H1 (cell line): ENCODE measurements at regions not wholly inside any gene's neighbourhood (a gene's known extent, or its start where the extent isn't known, plus 50 kb on each side); places are given as distances from the start of the nearest gene placed in this dataset.

Experiments
- CTCF ChIA-PET: fragments of 300-600 bp; sonication (Branson Sonifier 250); formaldehyde crosslinking; loops from one replicate; lab custom pipeline; 2021; ENCODE audit not compliant: partially characterized antibody; lab: Charles Lee
- POLR2A ChIA-PET: fragments of 300-600 bp; sonication (Branson Sonifier 250); formaldehyde crosslinking; loops from one replicate; lab custom pipeline; 2021; ENCODE audit warnings: inconsistent platforms; ENCODE audit not compliant: partially characterized antibody; lab: Charles Lee
- DNase-seq, 2 experiments: peaks; one replicate each; pipeline versions ENCODE4 v3.0.0 to v3.0.0-alpha.2; 2010 to 2022; ENCODE audit warnings: low spot score in 2 of 2, low read depth in 1 of 2, mixed read lengths in 1 of 2
- FAIRE-seq: peaks from 2 replicates; lab custom pipeline; 2011; peaks lifted over from hg19 to GRCh38; lab: Jason Lieb, UNC
- H2AFZ ChIP-seq: 2 replicates; pipeline ENCODE4 v1.8.1; 2012; ENCODE audit warnings: low read length, inconsistent platforms
- H2AK5ac ChIP-seq: 2 replicates; pipeline ENCODE4 v1.6.1; 2013; ENCODE audit warnings: low read depth, low read length
- H2BK120ac ChIP-seq: replicated peaks from 2 replicates; pipeline ENCODE3; 2013; ENCODE audit warnings: low read depth, low read length, inconsistent platforms
- H2BK12ac ChIP-seq: 2 replicates; pipeline ENCODE4 v1.6.1; 2013; ENCODE audit warnings: low read depth, low read length
- H2BK15ac ChIP-seq: 2 replicates; pipeline ENCODE4 v1.6.1; 2013; ENCODE audit warnings: low read length
- H2BK20ac ChIP-seq: 2 replicates; pipeline ENCODE4 v1.6.1; 2013; ENCODE audit warnings: low read length
- H2BK5ac ChIP-seq: 2 replicates; pipeline ENCODE4 v1.6.1; 2013; ENCODE audit warnings: low read depth, low read length
- H3K14ac ChIP-seq: 2 replicates; pipeline ENCODE4 v1.6.1; 2013; ENCODE audit warnings: inconsistent platforms; ENCODE audit not compliant: insufficient read length
- H3K18ac ChIP-seq: 2 replicates; pipeline ENCODE4 v1.6.1; 2013; ENCODE audit warnings: low read length; ENCODE audit errors: extremely low read depth
- H3K23ac ChIP-seq: 2 replicates; pipeline ENCODE4 v1.6.1; 2013; ENCODE audit warnings: inconsistent platforms; ENCODE audit not compliant: insufficient read length
- H3K23me2 ChIP-seq: 2 replicates; pipeline ENCODE4 v1.6.1; 2013; ENCODE audit warnings: low read depth, low read length
- H3K27ac ChIP-seq: 2 replicates; pipeline ENCODE4 v1.6.1; 2011; ENCODE audit warnings: low read depth, low read length, inconsistent platforms
- H3K27me3 ChIP-seq, 4 experiments: replicated peaks in 1 of 4; 1 replicate in 1 of 4; 2 replicates in 3 of 4; pipeline versions ENCODE4 v1.6.1 to v1.8.1; 2011 to 2013; ENCODE audit warnings: low read length in 3 of 4, mild to moderate bottlenecking in 3 of 4, inconsistent platforms in 2 of 4, mixed read lengths in 2 of 4, moderate library complexity in 1 of 4; ENCODE audit not compliant: control insufficient read depth in 3 of 4, insufficient read depth in 3 of 4; ENCODE audit errors: extremely low read depth in 1 of 4
- H3K36me3 ChIP-seq, 4 experiments: 2 replicates each; pipeline versions ENCODE4 v1.6.1 to v1.8.1; 2011 to 2013; ENCODE audit warnings: mild to moderate bottlenecking in 4 of 4, low read length in 3 of 4, moderate library complexity in 2 of 4, control low read depth in 1 of 4, inconsistent platforms in 1 of 4; ENCODE audit not compliant: insufficient read depth in 4 of 4, control insufficient read depth in 2 of 4
- H3K4ac ChIP-seq: replicated peaks from 2 replicates; pipeline ENCODE3; 2013; ENCODE audit warnings: low read length, low read depth, mixed read lengths, inconsistent platforms; ENCODE audit not compliant: insufficient read length
- H3K4me1 ChIP-seq, 4 experiments: replicated peaks in 1 of 4; 1 replicate in 1 of 4; 2 replicates in 3 of 4; pipeline versions ENCODE4 v1.6.1 to v1.8.1; 2011 to 2013; ENCODE audit warnings: low read length in 3 of 4, inconsistent platforms in 2 of 4, mixed read lengths in 1 of 4; ENCODE audit not compliant: insufficient read depth in 4 of 4, control insufficient read depth in 3 of 4
- H3K4me2 ChIP-seq, 2 experiments: 2 replicates each; pipeline versions ENCODE4 v1.6.1 to v1.8.1; 2011 to 2013; ENCODE audit warnings: low read depth in 2 of 2, low read length in 2 of 2, control low read depth in 1 of 2, inconsistent platforms in 1 of 2, mild to moderate bottlenecking in 1 of 2; ENCODE audit not compliant: insufficient read depth in 1 of 2
- H3K4me3 ChIP-seq, 4 experiments: fragments of 200-600, 300-600 bp in 1 of 4; sonication (generic), shearing (Covaris generic), sonication (Bioruptor Twin) in 1 of 4; 2 replicates each; pipeline versions ENCODE4 v1.5.1 to v1.8.1; 2011 to 2016; ENCODE audit warnings: low read length in 4 of 4, low read depth in 3 of 4, control low read depth in 2 of 4, inconsistent platforms in 2 of 4, mild to moderate bottlenecking in 2 of 4, mixed read lengths in 1 of 4, moderate library complexity in 1 of 4; ENCODE audit not compliant: insufficient read depth in 2 of 4; ENCODE audit errors: extremely low read depth in 1 of 4
- H3K56ac ChIP-seq: replicated peaks from 2 replicates; pipeline ENCODE3; 2013; ENCODE audit warnings: low read depth, mild to moderate bottlenecking, mixed read lengths, low read length, inconsistent platforms; ENCODE audit not compliant: insufficient read length
- H3K79me1 ChIP-seq: 2 replicates; pipeline ENCODE4 v1.6.1; 2013; ENCODE audit warnings: low read depth, low read length, control low read depth
- H3K79me2 ChIP-seq, 2 experiments: 2 replicates each; pipeline versions ENCODE4 v1.6.1 to v1.8.1; 2012 to 2013; ENCODE audit warnings: low read length in 2 of 2, mild to moderate bottlenecking in 2 of 2, inconsistent platforms in 1 of 2; ENCODE audit not compliant: insufficient read depth in 2 of 2, control insufficient read depth in 1 of 2
- H3K9ac ChIP-seq, 4 experiments: replicated peaks in 1 of 4; 1 replicate in 1 of 4; 2 replicates in 3 of 4; pipeline versions ENCODE4 v1.6.1 to v1.8.1; 2011 to 2013; ENCODE audit warnings: low read depth in 3 of 4, low read length in 3 of 4, control low read depth in 2 of 4, mild to moderate bottlenecking in 2 of 4, moderate library complexity in 2 of 4, inconsistent platforms in 1 of 4; ENCODE audit errors: extremely low read depth in 1 of 4
- H3K9me3 ChIP-seq, 2 experiments: 2 replicates each; pipeline versions ENCODE4 v1.6.1 to v1.8.1; 2012 to 2013; ENCODE audit warnings: mild to moderate bottlenecking in 2 of 2, moderate library complexity in 2 of 2, control low read depth in 1 of 2, inconsistent platforms in 1 of 2, low read depth in 1 of 2, low read length in 1 of 2, mixed read lengths in 1 of 2; ENCODE audit not compliant: insufficient read depth in 2 of 2
- H4K20me1 ChIP-seq, 2 experiments: replicated peaks in 1 of 2; 2 replicates each; pipeline versions ENCODE3 to v1.8.1; 2011 to 2013; ENCODE audit warnings: inconsistent platforms in 2 of 2, low read length in 2 of 2, mild to moderate bottlenecking in 1 of 2; ENCODE audit not compliant: insufficient read depth in 2 of 2, control insufficient read depth in 1 of 2
- H4K5ac ChIP-seq: 2 replicates; pipeline ENCODE4 v1.6.1; 2013; ENCODE audit warnings: low read length, low read depth, mixed read lengths, inconsistent platforms; ENCODE audit not compliant: insufficient read length
- H4K8ac ChIP-seq: 2 replicates; pipeline ENCODE4 v1.8.0; 2013; ENCODE audit warnings: mild to moderate bottlenecking, moderate library complexity, low read length, inconsistent platforms; ENCODE audit not compliant: insufficient read depth; ENCODE audit errors: extremely low read depth
- H4K91ac ChIP-seq: replicated peaks from 2 replicates; pipeline ENCODE3; 2013; ENCODE audit warnings: low read length, mixed read lengths, inconsistent platforms; ENCODE audit not compliant: insufficient read length
- ASH2L ChIP-seq: fragments of 200-600, 300-600 bp; sonication (generic); IDR thresholded peaks from one replicate; pipeline ENCODE4 v1.7.1; 2017; ENCODE audit warnings: low read length
- CBX8 ChIP-seq: fragments of 300-800, 300-1000 bp; sonication (generic); IDR thresholded peaks from 2 replicates; pipeline ENCODE4 v1.7.1; 2016; ENCODE audit warnings: low read depth, low read length, borderline replicate concordance
- CEBPB ChIP-seq: IDR thresholded peaks from 2 replicates; pipeline ENCODE4 v1.6.1; 2012; ENCODE audit warnings: low read depth, low read length
- CHD2 ChIP-seq: IDR thresholded peaks from 2 replicates; pipeline ENCODE4 v1.6.1; 2012; ENCODE audit warnings: low read length, improper control_type of control experiment
- EZH2 ChIP-seq: fragments of 200-600 bp; sonication (generic); IDR thresholded peaks from 2 replicates; pipeline ENCODE4 v1.7.1; 2012; ENCODE audit warnings: low read depth, mild to moderate bottlenecking, moderate library complexity, low read length, inconsistent platforms; ENCODE audit not compliant: severe bottlenecking
- GABPA ChIP-seq: IDR thresholded peaks from 2 replicates; pipeline ENCODE4 v1.6.1; 2011; ENCODE audit warnings: mild to moderate bottlenecking, low read length, moderate library complexity, borderline replicate concordance; ENCODE audit not compliant: insufficient read depth
- JUN ChIP-seq: IDR thresholded peaks from 2 replicates; pipeline ENCODE4 v1.6.1; 2011; ENCODE audit warnings: low read depth, mild to moderate bottlenecking, improper control_type of control experiment, low read length
- KDM1A ChIP-seq: fragments of 200-600, 300-600 bp; sonication (generic); IDR thresholded peaks from 2 replicates; pipeline ENCODE4 v1.7.1; 2016; ENCODE audit warnings: mild to moderate bottlenecking, low read length, borderline replicate concordance
- POU5F1 ChIP-seq: IDR thresholded peaks from 2 replicates; pipeline ENCODE4 v1.6.1; 2011; ENCODE audit warnings: low read depth, mild to moderate bottlenecking, low read length, moderate library complexity
- RAD21 ChIP-seq, 2 experiments: IDR thresholded peaks in 1 of 2; conservative IDR thresholded peaks in 1 of 2; 2 replicates each; pipeline ENCODE4 v1.6.1; 2011; ENCODE audit warnings: low read depth in 2 of 2, low read length in 2 of 2, improper control_type of control experiment in 1 of 2, inconsistent platforms in 1 of 2, mild to moderate bottlenecking in 1 of 2, moderate library complexity in 1 of 2
- RBBP5 ChIP-seq: IDR thresholded peaks from 2 replicates; pipeline ENCODE4 v1.7.1; 2012; ENCODE audit warnings: low read depth, mild to moderate bottlenecking, inconsistent platforms, low read length, moderate library complexity, borderline replicate concordance
- SAP30 ChIP-seq: fragments of 300-600 bp; sonication (generic); IDR thresholded peaks from 2 replicates; pipeline ENCODE4 v1.7.1; 2012; ENCODE audit warnings: low read length, moderate library complexity, mild to moderate bottlenecking, inconsistent platforms; ENCODE audit not compliant: insufficient read depth, insufficient replicate concordance
- SP4 ChIP-seq: IDR thresholded peaks from 2 replicates; pipeline ENCODE4 v1.6.1; 2012; ENCODE audit warnings: low read length, inconsistent platforms
- TEAD4 ChIP-seq: IDR thresholded peaks from 2 replicates; pipeline ENCODE4 v1.6.1; 2012; ENCODE audit warnings: low read depth, low read length, inconsistent platforms, mixed read lengths
- WGBS, 2 experiments: shearing (Covaris generic) in 1 of 2; methylation state at CpG; one replicate each; pipeline versions ENCODE4 v1.1.6 to v1.1.7; 2013 to 2015; ENCODE audit warnings: low lambda C conversion rate in 2 of 2, mixed read lengths in 2 of 2, inconsistent platforms in 1 of 2, low coverage in 1 of 2, missing lambda C conversion rate in 1 of 2; ENCODE audit not compliant: insufficient replicate concordance in 2 of 2, insufficient coverage in 1 of 2, insufficient read length in 1 of 2; ENCODE audit errors: extremely low coverage in 1 of 2, missing lambda C conversion rate in 1 of 2; 5-methylcytosine and 5-hydroxymethylcytosine counted together
- TF ChIP-seq, protein P1 (sequence below): IDR thresholded peaks from 2 replicates; pipeline ENCODE4 v1.6.1; 2011; ENCODE audit warnings: low read depth, mild to moderate bottlenecking, low read length; ENCODE audit not compliant: insufficient read depth

DNA sequence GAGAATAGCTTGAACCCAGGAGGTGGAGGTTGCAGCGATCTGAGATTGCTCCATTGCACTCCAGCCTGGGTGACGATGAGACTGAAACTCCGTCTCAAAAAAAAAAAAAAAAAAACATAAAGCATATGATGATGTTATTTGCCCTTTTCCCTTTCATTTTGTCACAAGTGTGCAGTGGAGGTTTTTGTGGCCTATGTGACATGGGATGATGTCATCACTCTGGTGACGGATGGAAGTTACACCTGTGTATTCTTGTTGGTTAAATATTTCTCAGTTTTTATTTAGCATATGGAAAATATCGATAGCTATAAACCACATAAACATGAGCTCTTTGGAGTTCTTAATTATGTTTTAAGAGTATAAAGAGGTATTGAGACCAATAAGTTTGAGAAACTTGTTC lies 71.8 kb upstream of the EMX2 start:
- Histone ChIP-seq H2AFZ (no peak overlapping the region), H2BK5ac (no peak overlapping the region), H3K56ac (no peak overlapping the region), H3K4me2 (no peak overlapping the region), H3K27me3 (no peaks in the 10 kb centered on the region), H4K20me1 (no peaks in the 10 kb centered on the region), H3K4me1 (no peaks in the 10 kb centered on the region), H3K14ac (no peak overlapping the region), H3K23me2 (no peaks in the 10 kb centered on the region; the same call in 1 of the 2 replicates), H4K91ac (no peak overlapping the region), H3K36me3 (no peaks in the 10 kb centered on the region), H3K23ac (no peak overlapping the region), H3K18ac (no peak overlapping the region), H2BK15ac (no peak overlapping the region), H3K9ac (no peak overlapping the region), H3K4ac (no peak overlapping the region), H2BK12ac (no peak overlapping the region), H2BK20ac (no peak overlapping the region), H3K9me3 (no peaks in the 10 kb centered on the region), H2AK5ac (no peak overlapping the region), H3K79me1 (no peaks in the 10 kb centered on the region), H3K27ac (no peak overlapping the region), H4K8ac (no peak overlapping the region), H4K5ac (no peak overlapping the region), H3K4me3 (no peak overlapping the region), H3K79me2 (no peaks in the 10 kb centered on the region), H2BK120ac (no peak overlapping the region)
- no peak for FAIRE-seq
- ChIA-PET CTCF (interaction anchor here (0.9 to 2.4 kb wide), 5 partner anchors 9 to 303 kb away, joined by 3 to 12 read pairs (median 8); no protein-coding TSS in a partner anchor), POLR2A (no interaction called here)
- no peak for DNase-seq
- 74% methylated on average over 4 of the region's 5 CpGs; no CpG with 5 or more reads in 1 of the 2 experiments for WGBS, 2 experiments
- TF ChIP-seq SAP30 (no peak), CEBPB (no peak), POU5F1 (no peak), TEAD4 (no peak), CBX8 (no peak), CHD2 (no peak), RAD21 (IDR thresholded peaks at IDR 0.05 in 1 of 2, conservative IDR thresholded peaks at IDR 0.05 in 1 of 2; ENCODE audit: low read depth in 2 of 2, low read length in 2 of 2) (no peak), KDM1A (no peak), JUN (no peak), SP4 (no peak), GABPA (no peak), EZH2 (no peak), RBBP5 (no peak), ASH2L (no peak)
- TF ChIP-seq, protein P1, sequence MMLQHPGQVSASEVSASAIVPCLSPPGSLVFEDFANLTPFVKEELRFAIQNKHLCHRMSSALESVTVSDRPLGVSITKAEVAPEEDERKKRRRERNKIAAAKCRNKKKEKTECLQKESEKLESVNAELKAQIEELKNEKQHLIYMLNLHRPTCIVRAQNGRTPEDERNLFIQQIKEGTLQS = no peak
